Upper lobe of right lung (tissue), 1 donor: ENCODE measurements at regions not wholly inside any gene's neighbourhood (a gene's known extent, or its start where the extent isn't known, plus 50 kb on each side); places are given as distances from the start of the nearest gene placed in this dataset.

ENCODE experiments used
- ATAC-seq: fragments of 200-7000 bp; cut with Tn5 transposase; one replicate; pipeline ENCODE4 v1.9.1; 2020; ENCODE audit warnings: mild to moderate bottlenecking, moderate library complexity
- DNase-seq: peaks from one replicate; pipeline ENCODE4 v3.0.0-alpha.2; 2020
- H3K27ac ChIP-seq: fragments of 200-600 bp; one replicate; pipeline ENCODE4 v1.8.0; 2022
- H3K27me3 ChIP-seq: fragments of 200-600 bp; one replicate; pipeline ENCODE4 v1.8.0; 2022; ENCODE audit warnings: mild to moderate bottlenecking
- H3K36me3 ChIP-seq: fragments of 200-600 bp; one replicate; pipeline ENCODE4 v1.8.0; 2022
- H3K4me1 ChIP-seq: fragments of 200-600 bp; one replicate; pipeline ENCODE4 v1.8.0; 2022
- H3K4me3 ChIP-seq: fragments of 200-600 bp; one replicate; pipeline ENCODE4 v1.8.0; 2022; ENCODE audit warnings: mild to moderate bottlenecking
- H3K9me3 ChIP-seq: fragments of 200-600 bp; one replicate; pipeline ENCODE4 v1.8.0; 2022
- intact Hi-C: fragments of 100-400 bp; cut with DNase I; formaldehyde crosslinking; loops from one replicate; pipeline ENCODE4 v1.11.0; 2022
- TF ChIP-seq, protein P1 (sequence below): fragments of 200-600 bp; IDR thresholded peaks from one replicate; pipeline ENCODE4 v1.8.0; 2022; ENCODE audit warnings: antibody characterized with exemption
- donor health status: DM: no; HTN: yes; CAD: no; lungs with severe emphysema.

DNA sequence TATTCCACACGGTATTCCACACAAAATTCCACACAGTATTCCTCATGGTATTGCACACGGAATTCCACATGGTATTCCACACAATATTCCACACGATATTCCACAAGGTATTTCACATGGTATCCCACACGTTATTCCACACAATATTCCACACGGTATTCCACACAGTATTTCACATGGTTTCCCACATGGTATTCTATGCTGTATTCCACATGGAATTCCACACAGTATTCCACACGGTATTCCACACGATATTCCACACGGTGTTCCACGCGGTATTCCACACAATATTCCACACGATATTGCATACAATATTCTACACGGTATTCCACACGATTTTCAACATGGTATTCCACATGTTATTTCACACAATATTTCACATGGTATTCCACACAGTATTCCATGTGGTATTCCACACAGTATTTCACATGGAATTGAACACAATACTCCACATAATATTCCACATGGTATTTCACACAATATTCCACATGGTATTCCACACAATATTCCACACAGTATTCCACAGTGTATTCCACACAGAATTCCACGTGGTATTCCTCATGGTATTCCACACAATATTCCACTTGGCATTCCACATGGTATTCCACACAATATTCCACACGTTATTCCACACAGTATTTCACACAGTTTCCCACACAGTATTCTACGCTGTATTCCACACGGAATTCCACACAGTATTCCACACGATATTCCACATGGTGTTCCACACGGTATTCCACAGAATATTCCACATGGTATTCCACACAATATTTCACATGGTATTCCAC lies 136.0 kb upstream of the CHST15 start:
- H3K4me3 ChIP-seq = no peak overlapping the region
- DNase-seq (no peak), ATAC-seq (no peak)
- no peaks in the 10 kb centered on the region for H3K4me1 ChIP-seq
- intact Hi-C loops = no loop called here
- no peaks in the 10 kb centered on the region for H3K27me3 ChIP-seq
- no peak overlapping the region for H3K27ac ChIP-seq
- TF ChIP-seq, protein P1, sequence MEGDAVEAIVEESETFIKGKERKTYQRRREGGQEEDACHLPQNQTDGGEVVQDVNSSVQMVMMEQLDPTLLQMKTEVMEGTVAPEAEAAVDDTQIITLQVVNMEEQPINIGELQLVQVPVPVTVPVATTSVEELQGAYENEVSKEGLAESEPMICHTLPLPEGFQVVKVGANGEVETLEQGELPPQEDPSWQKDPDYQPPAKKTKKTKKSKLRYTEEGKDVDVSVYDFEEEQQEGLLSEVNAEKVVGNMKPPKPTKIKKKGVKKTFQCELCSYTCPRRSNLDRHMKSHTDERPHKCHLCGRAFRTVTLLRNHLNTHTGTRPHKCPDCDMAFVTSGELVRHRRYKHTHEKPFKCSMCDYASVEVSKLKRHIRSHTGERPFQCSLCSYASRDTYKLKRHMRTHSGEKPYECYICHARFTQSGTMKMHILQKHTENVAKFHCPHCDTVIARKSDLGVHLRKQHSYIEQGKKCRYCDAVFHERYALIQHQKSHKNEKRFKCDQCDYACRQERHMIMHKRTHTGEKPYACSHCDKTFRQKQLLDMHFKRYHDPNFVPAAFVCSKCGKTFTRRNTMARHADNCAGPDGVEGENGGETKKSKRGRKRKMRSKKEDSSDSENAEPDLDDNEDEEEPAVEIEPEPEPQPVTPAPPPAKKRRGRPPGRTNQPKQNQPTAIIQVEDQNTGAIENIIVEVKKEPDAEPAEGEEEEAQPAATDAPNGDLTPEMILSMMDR = no peak
- no peaks in the 10 kb centered on the region for H3K9me3 ChIP-seq
- no peaks in the 10 kb centered on the region for H3K36me3 ChIP-seq

DNA sequence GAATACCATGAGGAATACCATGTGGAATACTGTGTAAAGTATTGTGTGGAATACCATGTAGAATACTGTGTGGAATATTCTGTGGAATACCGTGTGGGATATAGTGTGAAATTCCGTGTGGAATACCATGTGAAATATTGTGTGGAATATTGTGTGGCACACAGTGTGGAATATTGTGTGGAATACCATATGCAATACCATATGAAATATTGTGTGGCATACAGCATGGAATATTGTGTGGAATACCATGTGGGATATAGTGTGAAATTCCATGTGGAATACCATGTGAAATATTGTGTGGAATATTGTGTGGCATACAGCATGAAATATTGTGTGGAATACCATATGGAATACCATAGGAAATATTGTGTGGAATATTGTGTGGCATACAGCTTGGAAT lies 135.1 kb upstream of the CHST15 start:
- Histone ChIP-seq H3K27me3 (no peaks in the 10 kb centered on the region), H3K36me3 (no peaks in the 10 kb centered on the region), H3K4me3 (no peak overlapping the region), H3K27ac (no peak overlapping the region), H3K4me1 (no peaks in the 10 kb centered on the region), H3K9me3 (no peaks in the 10 kb centered on the region)
- TF ChIP-seq, protein P1 = no peak
- DNase-seq (no peak), ATAC-seq (no peak)
- intact Hi-C loops = no loop called here

DNA sequence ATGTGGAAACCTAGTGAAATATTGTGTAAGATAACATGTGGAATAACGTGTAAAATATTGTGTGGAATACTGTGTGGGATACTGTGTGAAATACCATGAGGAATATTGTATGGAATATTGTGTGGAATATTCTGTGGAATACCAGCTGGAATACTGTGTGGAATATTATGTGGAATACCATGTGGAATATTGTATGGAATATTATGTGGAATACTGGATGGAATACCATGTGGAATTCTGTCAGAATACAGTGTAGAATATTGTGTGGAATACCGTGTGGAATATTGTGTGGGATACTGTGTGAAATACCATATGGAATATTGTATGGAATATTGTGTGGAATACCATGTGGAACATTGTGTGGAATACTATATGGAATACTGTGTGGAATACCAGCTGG lies 134.6 kb upstream of the CHST15 start:
- Histone ChIP-seq H3K4me3 (no peak overlapping the region), H3K27me3 (no peaks in the 10 kb centered on the region), H3K36me3 (no peaks in the 10 kb centered on the region), H3K27ac (no peak overlapping the region), H3K4me1 (no peaks in the 10 kb centered on the region), H3K9me3 (no peaks in the 10 kb centered on the region)
- intact Hi-C loops = no loop called here
- ATAC-seq (no peak), DNase-seq (no peak)
- TF ChIP-seq, protein P1 = no peak

DNA sequence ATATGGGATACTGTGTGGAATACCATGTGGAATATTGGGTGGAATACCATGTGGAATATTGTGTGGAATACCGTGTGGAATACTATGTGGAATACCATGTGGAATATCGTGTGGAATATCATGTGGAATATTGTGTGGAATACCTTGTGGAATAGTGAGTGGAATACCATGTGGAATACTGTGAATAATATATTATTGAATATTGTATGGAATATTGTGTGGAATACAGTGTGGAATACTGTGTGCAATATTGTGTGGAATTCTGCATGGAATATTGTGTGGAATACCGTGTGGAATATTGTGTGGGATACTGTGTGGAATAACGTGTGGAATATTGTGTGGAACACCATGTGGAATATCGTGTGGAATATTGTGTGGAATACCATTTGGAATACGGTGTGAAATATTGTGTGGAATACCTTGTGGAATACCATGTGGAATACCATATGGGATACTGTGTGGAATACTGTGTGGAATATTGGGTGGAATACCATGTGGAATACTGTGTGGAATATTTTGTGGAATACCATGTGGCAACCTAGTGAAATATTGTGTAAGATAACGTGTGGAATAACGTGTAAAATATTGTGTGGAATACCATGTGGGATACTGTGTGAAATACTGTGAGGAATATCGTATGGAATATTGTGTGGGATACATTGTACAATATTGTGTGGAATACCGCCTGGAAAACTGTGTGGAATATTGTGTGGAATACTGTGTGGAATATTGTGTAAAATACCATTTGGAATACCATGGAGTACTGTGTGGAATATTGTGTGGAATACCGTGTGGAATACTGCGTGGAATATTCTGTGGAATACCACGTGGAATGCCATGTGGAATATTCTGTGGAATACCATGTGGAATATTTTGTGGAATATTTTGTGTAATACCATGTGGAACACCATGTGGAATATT lies 133.9 kb upstream of the CHST15 start:
- Histone ChIP-seq H3K36me3 (no peaks in the 10 kb centered on the region), H3K27ac (no peak overlapping the region), H3K27me3 (no peaks in the 10 kb centered on the region), H3K4me1 (no peaks in the 10 kb centered on the region), H3K9me3 (no peaks in the 10 kb centered on the region), H3K4me3 (no peak overlapping the region)
- DNase-seq (no peak), ATAC-seq (no peak)
- TF ChIP-seq, protein P1 = no peak
- intact Hi-C loops = no loop called here

DNA sequence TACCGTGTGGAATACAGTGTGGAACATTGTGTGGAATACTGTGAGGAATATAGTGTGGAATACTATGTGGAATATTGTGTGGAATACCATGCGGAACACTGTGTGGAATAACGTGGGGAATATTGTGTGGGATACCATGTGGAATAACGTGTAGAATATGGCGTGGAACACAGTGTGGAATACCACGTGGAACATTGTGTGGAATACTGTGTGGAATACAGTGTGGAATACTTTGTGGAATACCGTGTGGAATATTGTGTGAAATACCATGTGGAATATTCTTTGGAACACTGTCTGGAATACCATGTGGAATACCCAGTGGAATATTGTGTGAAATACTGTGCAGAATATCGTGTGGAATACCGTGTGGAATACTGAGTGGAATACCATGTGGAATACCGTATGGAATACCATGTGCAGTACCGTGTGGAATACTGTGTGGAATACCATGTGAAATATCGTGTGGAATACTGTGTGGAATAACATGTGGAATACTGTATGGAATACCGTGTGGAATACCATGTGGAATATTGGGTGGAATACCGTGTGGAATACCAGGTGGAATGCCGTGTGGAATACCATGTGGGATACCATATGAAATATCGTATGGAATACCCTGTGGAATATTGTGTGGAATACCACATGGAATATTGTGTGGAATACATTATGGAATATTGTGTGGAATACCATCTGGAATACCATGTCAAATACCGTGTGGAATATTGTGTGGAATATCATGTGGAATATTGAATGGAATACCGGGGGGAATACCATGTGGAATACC lies 133.1 kb upstream of the CHST15 start:
- ATAC-seq = no peak
- Histone ChIP-seq H3K4me3 (no peak overlapping the region), H3K36me3 (no peaks in the 10 kb centered on the region), H3K27ac (no peak overlapping the region), H3K4me1 (no peaks in the 10 kb centered on the region), H3K27me3 (no peaks in the 10 kb centered on the region), H3K9me3 (no peaks in the 10 kb centered on the region)
- intact Hi-C loops = no loop called here
- DNase-seq = no peak
- TF ChIP-seq, protein P1 = no peak
